HepG2 (cell line): ENCODE measurements at regions not wholly inside any gene's neighbourhood (a gene's known extent, or its start where the extent isn't known, plus 50 kb on each side); places are given as distances from the start of the nearest gene placed in this dataset.

Experiments
- ATAC-seq: fragments of 200-7000 bp; cut with Tn5 transposase; 3 replicates; pipeline ENCODE4 v1.9.1; 2020; ENCODE audit warnings: mild to moderate bottlenecking, moderate library complexity
- BruUV-seq: library from RNA; stranded (reverse); fragments of 400-500 nt; replicated peaks from 2 replicates; lab custom pipeline; 2021; lab: Mats Ljungman, UMichigan
- CTCF ChIA-PET: fragments of 300-600 bp; formaldehyde crosslinking; extraction: SDS; loops from one replicate; lab custom pipeline; 2021; ENCODE audit warnings: low total read pairs, inconsistent platforms, low intra/inter-chr PET ratio; lab: Yijun Ruan, JAX
- POLR2A ChIA-PET: fragments of 350-600 bp; sonication (Branson Sonifier 250); formaldehyde crosslinking; loops from one replicate; lab custom pipeline; 2020; ENCODE audit warnings: antibody characterized with exemption, inconsistent platforms; lab: Yijun Ruan, JAX
- DNase-seq: peaks from one replicate; pipeline ENCODE4 v3.0.0-alpha.2; 2015; ENCODE audit warnings: low spot score
- FAIRE-seq: peaks from 3 replicates; lab custom pipeline; 2011; peaks lifted over from hg19 to GRCh38; lab: Jason Lieb, UNC
- H2AFZ ChIP-seq: one replicate; pipeline ENCODE4 v1.6.1; 2011; ENCODE audit warnings: low read length, inconsistent platforms
- H3K27ac ChIP-seq: fragments of 300-600 bp; 3 replicates; pipeline ENCODE4 v1.8.0; 2011; ENCODE audit warnings: mixed run types, mild to moderate bottlenecking, mixed read lengths, low read length, inconsistent platforms; ENCODE audit not compliant: insufficient read depth; ENCODE audit errors: extremely low read length
- H3K27me3 ChIP-seq, 2 experiments: fragments of 200-600 bp in 1 of 2; 2 replicates in 1 of 2; 3 replicates in 1 of 2; pipeline versions ENCODE4 v1.6.0 to v1.8.0; 2011; ENCODE audit warnings: low read length in 2 of 2, mild to moderate bottlenecking in 2 of 2, moderate library complexity in 2 of 2, inconsistent platforms in 1 of 2; ENCODE audit not compliant: insufficient read depth in 2 of 2, control insufficient read depth in 1 of 2
- H3K36me3 ChIP-seq, 2 experiments: fragments of 200-600 bp in 1 of 2; replicated peaks in 1 of 2; 2 replicates in 1 of 2; 3 replicates in 1 of 2; pipeline versions ENCODE4 v1.5.1 to v1.8.0; 2011; ENCODE audit warnings: low read length in 2 of 2, inconsistent platforms in 1 of 2; ENCODE audit not compliant: insufficient read depth in 2 of 2, control insufficient read depth in 1 of 2
- H3K4me1 ChIP-seq: 2 replicates; pipeline ENCODE4 v1.5.1; 2012; ENCODE audit warnings: low read length, inconsistent platforms; ENCODE audit not compliant: insufficient read depth
- H3K4me2 ChIP-seq: 2 replicates; pipeline ENCODE4 v1.6.0; 2011; ENCODE audit warnings: low read depth, low read length, inconsistent platforms
- H3K4me3 ChIP-seq, 3 experiments: fragments of 200-600 bp in 1 of 3; sonication (generic), shearing (Covaris generic) in 1 of 3; replicated peaks in 1 of 3; 2 replicates each; pipeline ENCODE4 v1.5.1; 2011 to 2016; ENCODE audit warnings: low read length in 3 of 3, inconsistent platforms in 2 of 3, low read depth in 2 of 3, mild to moderate bottlenecking in 2 of 3, control low read depth in 1 of 3, mixed read lengths in 1 of 3; ENCODE audit not compliant: insufficient read depth in 1 of 3
- H3K79me2 ChIP-seq: one replicate; pipeline ENCODE4 v1.6.1; 2011; ENCODE audit warnings: low read length, inconsistent platforms; ENCODE audit not compliant: insufficient read depth
- H3K9ac ChIP-seq: 2 replicates; pipeline ENCODE4 v1.6.0; 2011; ENCODE audit warnings: mild to moderate bottlenecking, low read depth, low read length, inconsistent platforms; ENCODE audit not compliant: insufficient read depth
- H3K9me3 ChIP-seq: 2 replicates; pipeline ENCODE4 v1.5.1; 2012; ENCODE audit warnings: mild to moderate bottlenecking, low read length
- H4K20me1 ChIP-seq: 2 replicates; pipeline ENCODE4 v1.6.0; 2011; ENCODE audit warnings: inconsistent platforms, mild to moderate bottlenecking, low read length, moderate library complexity; ENCODE audit not compliant: insufficient read depth
- AGO2 ChIP-seq: fragments of 200-400 bp; formaldehyde crosslinking; optimal IDR thresholded peaks from 2 replicates; pipeline ENCODE3; 2017; ENCODE audit warnings: mild to moderate bottlenecking, low read depth, low read length, moderate library complexity
- GATAD1 ChIP-seq: IDR thresholded peaks from 2 replicates; pipeline ENCODE4 v1.6.1; 2016; ENCODE audit warnings: missing genetic modification reagents, missing compliant biosample characterization
- HES4 ChIP-seq: sonication (generic); formaldehyde crosslinking; IDR thresholded peaks from 2 replicates; pipeline ENCODE4 v1.9.0; 2021; ENCODE audit warnings: mild to moderate bottlenecking, missing genetic modification reagents, borderline replicate concordance
- KLF12 ChIP-seq: sonication (generic); formaldehyde crosslinking; IDR thresholded peaks from 2 replicates; pipeline ENCODE4 v1.4.0; 2020; ENCODE audit warnings: missing genetic modification reagents, borderline replicate concordance
- NFE2 ChIP-seq: sonication (generic); formaldehyde crosslinking; IDR thresholded peaks from 2 replicates; pipeline ENCODE4 v1.4.0; 2020; ENCODE audit warnings: missing genetic modification reagents
- NR2F1 ChIP-seq, 2 experiments: fragments of 450-650 bp in 1 of 2; formaldehyde crosslinking in 1 of 2; IDR thresholded peaks; 2 replicates each; pipeline versions ENCODE4 v1.5.0 to v1.6.1; 2016 to 2020; ENCODE audit warnings: mild to moderate bottlenecking in 1 of 2, missing compliant biosample characterization in 1 of 2, missing genetic modification reagents in 1 of 2, moderate library complexity in 1 of 2
- NR2F2 ChIP-seq: IDR thresholded peaks from 2 replicates; pipeline ENCODE4 v1.6.1; 2012; ENCODE audit warnings: low read depth, inconsistent platforms, borderline replicate concordance
- PHB2 ChIP-seq: fragments of 450-650 bp; IDR thresholded peaks from 2 replicates; pipeline ENCODE4 v1.6.1; 2018; ENCODE audit not compliant: partially characterized antibody
- SNRNP70 ChIP-seq: fragments of 200-400 bp; formaldehyde crosslinking; IDR thresholded peaks from 2 replicates; pipeline ENCODE4 v1.6.1; 2017; ENCODE audit warnings: mild to moderate bottlenecking, low read depth, low read length, moderate library complexity
- TCF7L2 ChIP-seq: IDR thresholded peaks from 2 replicates; pipeline ENCODE4 v1.6.1; 2011; ENCODE audit warnings: mild to moderate bottlenecking, low read depth, low read length, moderate library complexity
- XRCC5 ChIP-seq: fragments of 200-400 bp; formaldehyde crosslinking; optimal IDR thresholded peaks from 2 replicates; pipeline ENCODE3; 2017; ENCODE audit warnings: mild to moderate bottlenecking, low read length
- ZNF761 ChIP-seq: sonication (generic); formaldehyde crosslinking; conservative IDR thresholded peaks from 2 replicates; pipeline ENCODE4 v1.4.0; 2020; ENCODE audit warnings: mild to moderate bottlenecking, missing genetic modification reagents
- ZNF776 ChIP-seq: sonication (generic); formaldehyde crosslinking; IDR thresholded peaks from 2 replicates; pipeline ENCODE4 v1.4.0; 2020; ENCODE audit warnings: mild to moderate bottlenecking, missing genetic modification reagents
- ZSCAN30 ChIP-seq: sonication (generic); formaldehyde crosslinking; IDR thresholded peaks from 2 replicates; pipeline ENCODE4 v1.5.0; 2020; ENCODE audit warnings: mild to moderate bottlenecking, missing genetic modification reagents
- WGBS: methylation state at CpG from one replicate; pipeline ENCODE4 v1.1.6; 2017; ENCODE audit warnings: low lambda C conversion rate; 5-methylcytosine and 5-hydroxymethylcytosine counted together
- in situ Hi-C: cut with HindIII; loops from 2 replicates; pipeline ENCODE4 v1.10.0; 2017; ENCODE audit warnings: low pct_unique_long_range_greater_than_20kb; ENCODE audit not compliant: extremely low pct_ligation_motif_present
- intact Hi-C: fragments of 100-400 bp; cut with micrococcal nuclease; formaldehyde crosslinking; loops from one replicate; pipeline ENCODE4 v1.10.0; 2022; ENCODE audit not compliant: unreplicated experiment
- TF ChIP-seq, protein P1 (sequence below): sonication (generic); formaldehyde crosslinking; IDR thresholded peaks from 2 replicates; pipeline ENCODE4 v1.5.0; 2020; ENCODE audit warnings: missing genetic modification reagents
- TF ChIP-seq, protein P2 (sequence below): sonication (generic); formaldehyde crosslinking; IDR thresholded peaks from 2 replicates; pipeline ENCODE4 v1.9.0; 2021; ENCODE audit warnings: mild to moderate bottlenecking, missing genetic modification reagents
- TF ChIP-seq, protein P3 (sequence below): sonication (generic); formaldehyde crosslinking; IDR thresholded peaks from 2 replicates; pipeline ENCODE4 v1.4.0; 2020; ENCODE audit warnings: mild to moderate bottlenecking, missing genetic modification reagents

DNA sequence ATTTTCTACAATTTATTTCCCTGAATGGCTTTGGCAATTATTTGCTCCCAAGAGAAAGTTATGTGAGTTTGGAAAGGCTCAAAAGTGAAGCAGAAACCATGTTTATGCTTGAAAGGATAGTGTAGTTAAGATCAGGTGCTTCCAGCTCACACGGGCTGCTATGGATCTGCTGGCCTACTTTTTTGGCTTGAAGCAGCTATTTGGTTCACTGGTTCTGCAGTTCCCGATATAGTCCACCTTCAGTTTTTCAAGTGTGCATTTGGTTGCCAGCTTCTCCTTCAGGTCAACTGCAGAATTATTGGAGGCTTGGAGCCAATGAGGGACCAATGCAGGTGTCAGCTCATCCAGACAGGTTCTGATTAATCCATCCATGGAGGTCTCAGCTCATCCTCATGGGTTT, 484.3 kb upstream of the SEMA3A start:
- no peaks in the 10 kb centered on the region for H4K20me1 ChIP-seq
- no peak for DNase-seq
- 0% methylated on average over 2 of the region's 2 CpGs for WGBS
- BruUV-seq = no TSS peak
- H3K27me3 ChIP-seq = no peaks in the 10 kb centered on the region
- no peak overlapping the region for H2AFZ ChIP-seq
- H3K79me2 ChIP-seq = no peaks in the 10 kb centered on the region
- ChIA-PET POLR2A (no interaction called here), CTCF (no interaction called here)
- no peak overlapping the region for H3K4me2 ChIP-seq
- no peaks in the 10 kb centered on the region for H3K9me3 ChIP-seq
- H3K9ac ChIP-seq = no peak overlapping the region
- FAIRE-seq = no peak
- H3K4me3 ChIP-seq = no peak overlapping the region
- intact Hi-C loops (no loop called here), in situ Hi-C loops (no loop called here)
- no peak for ATAC-seq
- no peaks in the 10 kb centered on the region for H3K36me3 ChIP-seq
- H3K27ac ChIP-seq = no peak overlapping the region
- H3K4me1 ChIP-seq = no peaks in the 10 kb centered on the region
- TF ChIP-seq XRCC5 (no peak), NR2F2 (no peak), NR2F1 (CRISPR knock-in tag; IDR thresholded peaks at IDR 0.05) (no peak), KLF12 (CRISPR knock-in tag) (no peak), PHB2 (no peak), ZNF761 (CRISPR knock-in tag) (no peak), NFE2 (no peak), GATAD1 (CRISPR knock-in tag) (no peak), HES4 (CRISPR knock-in tag) (no peak), ZSCAN30 (no peak), TCF7L2 (no peak), SNRNP70 (no peak), ZNF776 (no peak), AGO2 (no peak)
- TF ChIP-seq, protein P1, sequence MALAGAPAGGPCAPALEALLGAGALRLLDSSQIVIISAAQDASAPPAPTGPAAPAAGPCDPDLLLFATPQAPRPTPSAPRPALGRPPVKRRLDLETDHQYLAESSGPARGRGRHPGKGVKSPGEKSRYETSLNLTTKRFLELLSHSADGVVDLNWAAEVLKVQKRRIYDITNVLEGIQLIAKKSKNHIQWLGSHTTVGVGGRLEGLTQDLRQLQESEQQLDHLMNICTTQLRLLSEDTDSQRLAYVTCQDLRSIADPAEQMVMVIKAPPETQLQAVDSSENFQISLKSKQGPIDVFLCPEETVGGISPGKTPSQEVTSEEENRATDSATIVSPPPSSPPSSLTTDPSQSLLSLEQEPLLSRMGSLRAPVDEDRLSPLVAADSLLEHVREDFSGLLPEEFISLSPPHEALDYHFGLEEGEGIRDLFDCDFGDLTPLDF = no peak
- TF ChIP-seq, protein P2, sequence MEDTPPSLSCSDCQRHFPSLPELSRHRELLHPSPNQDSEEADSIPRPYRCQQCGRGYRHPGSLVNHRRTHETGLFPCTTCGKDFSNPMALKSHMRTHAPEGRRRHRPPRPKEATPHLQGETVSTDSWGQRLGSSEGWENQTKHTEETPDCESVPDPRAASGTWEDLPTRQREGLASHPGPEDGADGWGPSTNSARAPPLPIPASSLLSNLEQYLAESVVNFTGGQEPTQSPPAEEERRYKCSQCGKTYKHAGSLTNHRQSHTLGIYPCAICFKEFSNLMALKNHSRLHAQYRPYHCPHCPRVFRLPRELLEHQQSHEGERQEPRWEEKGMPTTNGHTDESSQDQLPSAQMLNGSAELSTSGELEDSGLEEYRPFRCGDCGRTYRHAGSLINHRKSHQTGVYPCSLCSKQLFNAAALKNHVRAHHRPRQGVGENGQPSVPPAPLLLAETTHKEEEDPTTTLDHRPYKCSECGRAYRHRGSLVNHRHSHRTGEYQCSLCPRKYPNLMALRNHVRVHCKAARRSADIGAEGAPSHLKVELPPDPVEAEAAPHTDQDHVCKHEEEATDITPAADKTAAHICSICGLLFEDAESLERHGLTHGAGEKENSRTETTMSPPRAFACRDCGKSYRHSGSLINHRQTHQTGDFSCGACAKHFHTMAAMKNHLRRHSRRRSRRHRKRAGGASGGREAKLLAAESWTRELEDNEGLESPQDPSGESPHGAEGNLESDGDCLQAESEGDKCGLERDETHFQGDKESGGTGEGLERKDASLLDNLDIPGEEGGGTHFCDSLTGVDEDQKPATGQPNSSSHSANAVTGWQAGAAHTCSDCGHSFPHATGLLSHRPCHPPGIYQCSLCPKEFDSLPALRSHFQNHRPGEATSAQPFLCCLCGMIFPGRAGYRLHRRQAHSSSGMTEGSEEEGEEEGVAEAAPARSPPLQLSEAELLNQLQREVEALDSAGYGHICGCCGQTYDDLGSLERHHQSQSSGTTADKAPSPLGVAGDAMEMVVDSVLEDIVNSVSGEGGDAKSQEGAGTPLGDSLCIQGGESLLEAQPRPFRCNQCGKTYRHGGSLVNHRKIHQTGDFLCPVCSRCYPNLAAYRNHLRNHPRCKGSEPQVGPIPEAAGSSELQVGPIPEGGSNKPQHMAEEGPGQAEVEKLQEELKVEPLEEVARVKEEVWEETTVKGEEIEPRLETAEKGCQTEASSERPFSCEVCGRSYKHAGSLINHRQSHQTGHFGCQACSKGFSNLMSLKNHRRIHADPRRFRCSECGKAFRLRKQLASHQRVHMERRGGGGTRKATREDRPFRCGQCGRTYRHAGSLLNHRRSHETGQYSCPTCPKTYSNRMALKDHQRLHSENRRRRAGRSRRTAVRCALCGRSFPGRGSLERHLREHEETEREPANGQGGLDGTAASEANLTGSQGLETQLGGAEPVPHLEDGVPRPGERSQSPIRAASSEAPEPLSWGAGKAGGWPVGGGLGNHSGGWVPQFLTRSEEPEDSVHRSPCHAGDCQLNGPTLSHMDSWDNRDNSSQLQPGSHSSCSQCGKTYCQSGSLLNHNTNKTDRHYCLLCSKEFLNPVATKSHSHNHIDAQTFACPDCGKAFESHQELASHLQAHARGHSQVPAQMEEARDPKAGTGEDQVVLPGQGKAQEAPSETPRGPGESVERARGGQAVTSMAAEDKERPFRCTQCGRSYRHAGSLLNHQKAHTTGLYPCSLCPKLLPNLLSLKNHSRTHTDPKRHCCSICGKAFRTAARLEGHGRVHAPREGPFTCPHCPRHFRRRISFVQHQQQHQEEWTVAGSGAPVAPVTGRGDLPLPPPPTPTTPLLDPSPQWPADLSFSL = no peak
- TF ChIP-seq, protein P3, sequence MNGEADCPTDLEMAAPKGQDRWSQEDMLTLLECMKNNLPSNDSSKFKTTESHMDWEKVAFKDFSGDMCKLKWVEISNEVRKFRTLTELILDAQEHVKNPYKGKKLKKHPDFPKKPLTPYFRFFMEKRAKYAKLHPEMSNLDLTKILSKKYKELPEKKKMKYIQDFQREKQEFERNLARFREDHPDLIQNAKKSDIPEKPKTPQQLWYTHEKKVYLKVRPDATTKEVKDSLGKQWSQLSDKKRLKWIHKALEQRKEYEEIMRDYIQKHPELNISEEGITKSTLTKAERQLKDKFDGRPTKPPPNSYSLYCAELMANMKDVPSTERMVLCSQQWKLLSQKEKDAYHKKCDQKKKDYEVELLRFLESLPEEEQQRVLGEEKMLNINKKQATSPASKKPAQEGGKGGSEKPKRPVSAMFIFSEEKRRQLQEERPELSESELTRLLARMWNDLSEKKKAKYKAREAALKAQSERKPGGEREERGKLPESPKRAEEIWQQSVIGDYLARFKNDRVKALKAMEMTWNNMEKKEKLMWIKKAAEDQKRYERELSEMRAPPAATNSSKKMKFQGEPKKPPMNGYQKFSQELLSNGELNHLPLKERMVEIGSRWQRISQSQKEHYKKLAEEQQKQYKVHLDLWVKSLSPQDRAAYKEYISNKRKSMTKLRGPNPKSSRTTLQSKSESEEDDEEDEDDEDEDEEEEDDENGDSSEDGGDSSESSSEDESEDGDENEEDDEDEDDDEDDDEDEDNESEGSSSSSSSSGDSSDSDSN (CRISPR knock-in tag) = no peak
